Aorta (tissue), 5 donors: ENCODE measurements at regions not wholly inside any gene's neighbourhood (a gene's known extent, or its start where the extent isn't known, plus 50 kb on each side); places are given as distances from the start of the nearest gene placed in this dataset.

Source experiments
- ATAC-seq: fragments of 200-7000 bp; cut with Tn5 transposase; one replicate; pipeline ENCODE4 v1.9.1; 2022; ENCODE audit warnings: moderate library complexity; ENCODE audit not compliant: low FRiP score
- DNase-seq, 2 donors: peaks; one replicate each; pipeline ENCODE4 v3.0.0-alpha.2; 2020
- H3K27ac ChIP-seq, 2 donors: one replicate each; pipeline ENCODE4 v1.5.1; 2013; ENCODE audit warnings: low read length in 2 of 2, mild to moderate bottlenecking in 2 of 2, moderate library complexity in 2 of 2, control low read depth in 1 of 2, inconsistent platforms in 1 of 2, low read depth in 1 of 2
- H3K27me3 ChIP-seq, 2 donors: one replicate each; pipeline ENCODE4 v1.6.1; 2013; ENCODE audit warnings: control low read depth in 1 of 2, low read length in 1 of 2, mild to moderate bottlenecking in 1 of 2, moderate library complexity in 1 of 2; ENCODE audit not compliant: insufficient read depth in 2 of 2, control insufficient read depth in 1 of 2
- H3K36me3 ChIP-seq, 2 donors: one replicate each; pipeline ENCODE4 v1.6.1; 2013; ENCODE audit warnings: control low read depth in 1 of 2, low read length in 1 of 2, mild to moderate bottlenecking in 1 of 2; ENCODE audit not compliant: insufficient read depth in 2 of 2, control insufficient read depth in 1 of 2
- H3K4me1 ChIP-seq, 2 donors: one replicate each; pipeline ENCODE4 v1.6.1; 2013; ENCODE audit warnings: low read length in 2 of 2, control low read depth in 1 of 2, mild to moderate bottlenecking in 1 of 2, moderate library complexity in 1 of 2; ENCODE audit not compliant: insufficient read depth in 2 of 2, control insufficient read depth in 1 of 2
- H3K4me3 ChIP-seq, 2 donors: one replicate each; pipeline ENCODE4 v1.5.1; 2013; ENCODE audit warnings: low read length in 2 of 2, control low read depth in 1 of 2, mild to moderate bottlenecking in 1 of 2
- H3K9me3 ChIP-seq: one replicate; pipeline ENCODE4 v1.6.1; 2013; ENCODE audit warnings: mild to moderate bottlenecking, low read length; ENCODE audit not compliant: control insufficient read depth
- whole genome bisulfite sequencing, 2 donors: extraction: QIAGEN DNeasy Blood & Tissue Kit; methylation state at CpG; one replicate each; pipeline ENCODE4 v1.1.7; 2013; 5-methylcytosine and 5-hydroxymethylcytosine counted together
- intact Hi-C, 2 donors: fragments of 100-400 bp; cut with DNase I; formaldehyde crosslinking; loops; one replicate each; pipeline versions ENCODE4 v1.14.2 to v1.15.0; 2022
- donor health status: healthy with polysubstance abuse.
- donor health status: Bipolar disorder and iron deficiency.
- donor health status: DM: no; HTN: no; CAD: no.
- donor health status: DM: no; HTN: no; CAD: no.
- donor health status: DM: yes; HTN: yes; CAD: no.

GRCh38 chr1:42017259-42017658, 98.5 kb upstream of the HIVEP3 start:
- Histone ChIP-seq H3K4me3 (no peak overlapping the region), H3K27ac (no peak overlapping the region), H3K4me1 (no peaks in the 10 kb centered on the region), H3K27me3 (no peaks in the 10 kb centered on the region), H3K36me3 (no peaks in the 10 kb centered on the region), H3K9me3 (no peaks in the 10 kb centered on the region)
- ATAC-seq: no peak
- intact Hi-C loops: no loop called here
- 97 to 98% methylated on average over 2 of the region's 2 CpGs for WGBS, 2 donors
- no peak for DNase-seq

- Histone ChIP-seq H3K4me1 (no peaks in the 10 kb centered on the region), H3K36me3 (no peaks in the 10 kb centered on the region), H3K4me3 (no peak overlapping the region), H3K27ac (no peak overlapping the region), H3K27me3 (no peaks in the 10 kb centered on the region), H3K9me3 (no peaks in the 10 kb centered on the region)
- ATAC-seq (no peak), DNase-seq (no peak)
- intact Hi-C loops: no loop called here
- 82 to 83% methylated on average over 3 of the region's 3 CpGs for WGBS, 2 donors
These were observed 96.1 kb upstream of the HIVEP3 start for GRCh38 chr1:42014823-42015222.

GRCh38 chr1:42013881-42014470, 95.3 kb upstream of the HIVEP3 start:
- Histone ChIP-seq H3K9me3 (no peaks in the 10 kb centered on the region), H3K27me3 (no peaks in the 10 kb centered on the region), H3K4me1 (no peaks in the 10 kb centered on the region), H3K27ac (no peak overlapping the region), H3K36me3 (no peaks in the 10 kb centered on the region), H3K4me3 (no peak overlapping the region)
- ATAC-seq (no peak), DNase-seq (no peak)
- intact Hi-C loops: no loop called here
- WGBS, 2 donors: 86 to 88% methylated on average over 7 of the region's 7 CpGs

GRCh38 chr1:42012852-42013251, 94.1 kb upstream of the HIVEP3 start:
- ATAC-seq: no peak
- WGBS, 2 donors: 89 to 100% methylated on average over 1 of the region's 1 CpG
- intact Hi-C loops: no loop called here

GRCh38 chr1:42010381-42010780, 91.7 kb upstream of the HIVEP3 start:
- no peak for DNase-seq
- H3K27ac ChIP-seq: no peak overlapping the region
- no peaks in the 10 kb centered on the region for H3K36me3 ChIP-seq
- no peak for ATAC-seq
- H3K4me3 ChIP-seq: no peak overlapping the region
- no peaks in the 10 kb centered on the region for H3K27me3 ChIP-seq
- intact Hi-C loops: no loop called here
- H3K9me3 ChIP-seq: no peaks in the 10 kb centered on the region
- no peaks in the 10 kb centered on the region for H3K4me1 ChIP-seq

More at GRCh38 chr1:42012852-42013251, 94.1 kb upstream of the HIVEP3 start:
- H3K4me3 ChIP-seq: no peak overlapping the region
- no peaks in the 10 kb centered on the region for H3K4me1 ChIP-seq
- H3K36me3 ChIP-seq: no peaks in the 10 kb centered on the region
- DNase-seq: no peak
- H3K9me3 ChIP-seq: no peaks in the 10 kb centered on the region
- no peaks in the 10 kb centered on the region for H3K27me3 ChIP-seq
- no peak overlapping the region for H3K27ac ChIP-seq

GRCh38 chr1:42008264-42008663, 89.5 kb upstream of the HIVEP3 start:
- Histone ChIP-seq H3K9me3 (no peaks in the 10 kb centered on the region), H3K4me1 (no peaks in the 10 kb centered on the region), H3K36me3 (no peaks in the 10 kb centered on the region), H3K27ac (no peak overlapping the region), H3K27me3 (no peaks in the 10 kb centered on the region), H3K4me3 (no peak overlapping the region)
- ATAC-seq: no peak
- no peak for DNase-seq
- intact Hi-C loops: no loop called here
- 73 to 74% methylated on average over 2 of the region's 2 CpGs for WGBS, 2 donors

GRCh38 chr1:42006836-42007235, 88.1 kb upstream of the HIVEP3 start:
- Histone ChIP-seq H3K4me1 (no peaks in the 10 kb centered on the region), H3K36me3 (no peaks in the 10 kb centered on the region), H3K27ac (no peak overlapping the region), H3K9me3 (no peaks in the 10 kb centered on the region), H3K4me3 (no peak overlapping the region), H3K27me3 (no peaks in the 10 kb centered on the region)
- ATAC-seq: no peak
- 42 to 58% methylated on average over 3 of the region's 3 CpGs for WGBS, 2 donors
- no peak for DNase-seq
- intact Hi-C loops: no loop called here

GRCh38 chr1:42006093-42006492, 87.4 kb upstream of the HIVEP3 start:
- 71 to 77% methylated on average over 2 of the region's 2 CpGs for WGBS, 2 donors
- no peak for ATAC-seq
- intact Hi-C loops: no loop called here

GRCh38 chr1:42005530-42005929, 86.8 kb upstream of the HIVEP3 start:
- 87% methylated on average over 2 of the region's 2 CpGs for WGBS, 2 donors

More at GRCh38 chr1:42006093-42006492, 87.4 kb upstream of the HIVEP3 start:
- Histone ChIP-seq H3K36me3 (no peaks in the 10 kb centered on the region), H3K4me1 (no peaks in the 10 kb centered on the region), H3K27ac (no peak overlapping the region), H3K27me3 (peaks cover 0 to 1% of the 10 kb centered on the region in 2 donors), H3K9me3 (no peaks in the 10 kb centered on the region), H3K4me3 (no peak overlapping the region)
- DNase-seq: no peak

More at GRCh38 chr1:42005530-42005929, 86.8 kb upstream of the HIVEP3 start:
- DNase-seq: no peak
- H3K4me3 ChIP-seq: no peak overlapping the region
- no peak for ATAC-seq
- no peak overlapping the region for H3K27ac ChIP-seq
- no peaks in the 10 kb centered on the region for H3K36me3 ChIP-seq
- intact Hi-C loops: no loop called here
- no peaks in the 10 kb centered on the region for H3K9me3 ChIP-seq
- H3K27me3 ChIP-seq: peaks cover 0 to 1% of the 10 kb centered on the region in 2 donors
- no peaks in the 10 kb centered on the region for H3K4me1 ChIP-seq
